GM21619 (cell line): ENCODE measurements at regions not wholly inside any gene's neighbourhood (a gene's known extent, or its start where the extent isn't known, plus 50 kb on each side); places are given as distances from the start of the nearest gene placed in this dataset.

Experiments used
- ATAC-seq: cut with Tn5 transposase; IDR thresholded peaks from one replicate; pipeline ENCODE4 v1.9.1; 2021; ENCODE audit not compliant: unreplicated experiment

GRCh38 chr20:24378661-24379483, 90.6 kb upstream of the SYNDIG1 start:
- no peak for ATAC-seq

- no peak for ATAC-seq
Observed at GRCh38 chr20:24376311-24377099, 92.9 kb upstream of the SYNDIG1 start.

GRCh38 chr20:24373372-24373771, 96.1 kb upstream of the SYNDIG1 start:
- no peak for ATAC-seq

GRCh38 chr20:24370911-24371695, 98.3 kb upstream of the SYNDIG1 start:
- no peak for ATAC-seq

- no peak for ATAC-seq
Observed at GRCh38 chr20:24370249-24370648, 99.2 kb upstream of the SYNDIG1 start.

GRCh38 chr20:24368253-24368652, 101.2 kb upstream of the SYNDIG1 start:
- no peak for ATAC-seq

- ATAC-seq: no peak
Observed at GRCh38 chr20:24366336-24367004, 103.0 kb upstream of the SYNDIG1 start.

GRCh38 chr20:24365670-24366069, 103.8 kb upstream of the SYNDIG1 start:
- no peak for ATAC-seq

GRCh38 chr20:24364482-24364881, 104.9 kb upstream of the SYNDIG1 start:
- ATAC-seq: no peak

- ATAC-seq: no peak
Observed at GRCh38 chr20:24363031-24363430, 106.4 kb upstream of the SYNDIG1 start.

- ATAC-seq: no peak
Observed at GRCh38 chr20:24362080-24362479, 107.3 kb upstream of the SYNDIG1 start.

- no peak for ATAC-seq
Observed at GRCh38 chr20:24361541-24361940, 107.9 kb upstream of the SYNDIG1 start.

- ATAC-seq: no peak
Observed at GRCh38 chr20:24360531-24360930, 108.9 kb upstream of the SYNDIG1 start.

GRCh38 chr20:24359321-24360027, 110.0 kb upstream of the SYNDIG1 start:
- no peak for ATAC-seq

GRCh38 chr20:24357931-24358330, 111.5 kb upstream of the SYNDIG1 start:
- no peak for ATAC-seq

GRCh38 chr20:24357177-24357576, 112.3 kb upstream of the SYNDIG1 start:
- ATAC-seq: no peak

- no peak for ATAC-seq
Observed at GRCh38 chr20:24353135-24353690, 116.2 kb upstream of the SYNDIG1 start.

GRCh38 chr20:24350923-24351368, 118.5 kb upstream of the SYNDIG1 start:
- ATAC-seq: no peak

- ATAC-seq: no peak
Observed at GRCh38 chr20:24341781-24342180, 127.6 kb upstream of the SYNDIG1 start.

GRCh38 chr20:24340933-24341332, 128.5 kb upstream of the SYNDIG1 start:
- ATAC-seq: no peak
